HG03108 (cell line): ENCODE measurements at regions not wholly inside any gene's neighbourhood (a gene's known extent, or its start where the extent isn't known, plus 50 kb on each side); places are given as distances from the start of the nearest gene placed in this dataset.
"Not testable (repeated sequence)": the region's sequence is repeated elsewhere in the genome, so short reads cannot be mapped to it uniquely, and the experiment has no call there.

Experiments
- ATAC-seq: cut with Tn5 transposase; IDR thresholded peaks from one replicate; pipeline ENCODE4 v1.9.1; 2021; ENCODE audit warnings: moderate library complexity; ENCODE audit not compliant: unreplicated experiment

DNA sequence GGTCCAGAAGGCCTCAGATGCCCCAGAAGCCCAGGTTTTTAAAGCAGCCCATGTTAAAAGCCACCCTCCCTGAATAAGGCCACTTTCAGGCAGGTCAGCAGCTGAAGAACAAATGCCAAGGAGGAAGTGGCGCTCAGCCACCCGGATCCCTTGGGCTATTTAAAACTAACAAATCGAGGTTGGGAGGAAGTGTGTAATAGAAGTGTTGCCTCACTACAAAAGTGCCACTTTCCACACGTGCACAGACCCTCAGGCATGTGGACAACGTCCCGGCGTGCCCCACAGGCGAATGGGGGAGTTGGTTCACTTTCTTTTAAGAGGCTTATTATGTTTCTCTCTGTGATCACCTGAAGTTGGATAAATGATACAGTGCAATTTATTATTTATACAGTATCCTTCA, 173.8 kb upstream of the SALL3 start:
- no peak for ATAC-seq

DNA sequence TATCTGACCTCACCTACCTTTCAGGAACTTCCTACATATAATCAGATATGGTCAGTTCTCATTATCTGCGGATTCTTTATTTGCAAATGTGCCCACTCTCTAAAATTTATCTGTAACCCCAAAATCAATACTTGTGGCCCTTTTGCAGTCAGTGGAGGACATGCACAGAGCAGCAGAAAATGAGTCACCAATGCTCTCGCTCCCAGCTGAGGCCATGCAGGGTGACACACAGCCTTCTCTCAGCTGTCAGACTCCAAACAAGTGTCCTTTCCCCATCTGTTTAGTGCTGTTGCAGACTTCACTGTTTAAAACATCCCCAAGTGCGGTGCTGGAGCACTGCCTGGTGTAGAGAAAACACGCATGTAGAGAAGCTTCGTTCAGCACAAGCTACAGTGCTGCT, 171.9 kb upstream of the SALL3 start:
- no peak for ATAC-seq

DNA sequence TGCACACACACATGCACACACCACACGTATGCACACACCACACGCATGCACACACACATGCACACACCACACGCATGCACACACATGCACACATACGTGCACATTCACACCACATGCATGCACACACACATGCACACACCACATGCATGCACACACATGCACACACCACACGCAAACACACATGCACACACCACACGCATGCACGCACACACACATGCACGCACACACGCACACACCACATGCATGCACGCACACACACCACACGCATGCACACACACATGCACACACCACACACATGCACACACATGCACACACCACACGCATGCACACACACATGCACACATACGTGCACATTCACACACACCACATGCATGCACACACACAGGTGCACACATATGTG, 169.8 kb upstream of the SALL3 start:
- no peak for ATAC-seq

DNA sequence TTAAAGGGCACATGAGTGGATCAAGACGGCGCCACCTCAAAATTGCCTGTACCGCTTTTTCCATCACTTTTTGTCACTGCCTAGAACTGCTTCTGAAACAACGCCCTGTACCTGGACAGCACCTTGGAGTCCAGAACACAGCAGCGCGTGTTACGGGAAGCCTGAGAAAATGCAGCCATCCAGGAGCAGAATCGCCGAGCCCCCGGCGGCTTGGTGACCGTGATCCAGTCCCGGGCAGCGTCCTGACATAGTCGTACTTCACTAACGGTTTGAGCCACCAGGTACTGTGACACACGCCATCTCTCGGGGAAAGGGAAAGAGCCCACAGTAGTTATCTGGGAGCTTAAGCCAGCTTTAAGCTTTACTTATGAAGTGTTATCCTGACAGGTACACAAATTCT, 168.9 kb upstream of the SALL3 start:
- no peak for ATAC-seq

DNA sequence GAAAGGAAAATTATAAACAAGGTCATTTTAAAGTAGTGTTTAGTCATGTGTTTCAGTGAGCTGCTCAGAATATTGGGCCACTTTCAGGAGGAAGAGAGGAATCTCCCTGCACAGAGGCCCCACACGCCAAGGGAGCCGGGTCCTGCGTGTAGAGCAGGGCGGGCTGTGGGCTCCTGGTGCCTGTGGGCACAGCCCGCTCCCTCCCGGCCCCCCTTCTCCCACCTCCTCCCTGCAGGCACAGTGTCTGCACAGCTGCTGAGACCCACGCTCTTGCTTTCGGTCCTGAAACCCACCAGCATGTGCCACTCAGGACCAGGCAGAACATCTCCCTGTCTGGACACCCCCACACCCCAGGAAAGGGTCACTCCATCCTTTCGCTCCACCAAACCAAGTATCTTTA, 167.6 kb upstream of the SALL3 start:
- ATAC-seq, result no peak

- ATAC-seq, result no peak
Observed at GRCh38 chr18:78813156-78813555, 166.5 kb upstream of the SALL3 start.

GRCh38 chr18:78813936-78814710, 165.5 kb upstream of the SALL3 start:
- ATAC-seq, result no peak

GRCh38 chr18:78814766-78815165, 164.9 kb upstream of the SALL3 start:
- no peak for ATAC-seq

- no peak for ATAC-seq
Observed at GRCh38 chr18:78816114-78816513, 163.5 kb upstream of the SALL3 start.

GRCh38 chr18:78816916-78817315, 162.7 kb upstream of the SALL3 start:
- ATAC-seq, result no peak

- no peak for ATAC-seq
Observed at GRCh38 chr18:78818495-78818894, 161.1 kb upstream of the SALL3 start.

GRCh38 chr18:78818961-78819360, 160.7 kb upstream of the SALL3 start:
- ATAC-seq, result no peak

GRCh38 chr18:78820161-78820834, 159.3 kb upstream of the SALL3 start:
- no peak for ATAC-seq

DNA sequence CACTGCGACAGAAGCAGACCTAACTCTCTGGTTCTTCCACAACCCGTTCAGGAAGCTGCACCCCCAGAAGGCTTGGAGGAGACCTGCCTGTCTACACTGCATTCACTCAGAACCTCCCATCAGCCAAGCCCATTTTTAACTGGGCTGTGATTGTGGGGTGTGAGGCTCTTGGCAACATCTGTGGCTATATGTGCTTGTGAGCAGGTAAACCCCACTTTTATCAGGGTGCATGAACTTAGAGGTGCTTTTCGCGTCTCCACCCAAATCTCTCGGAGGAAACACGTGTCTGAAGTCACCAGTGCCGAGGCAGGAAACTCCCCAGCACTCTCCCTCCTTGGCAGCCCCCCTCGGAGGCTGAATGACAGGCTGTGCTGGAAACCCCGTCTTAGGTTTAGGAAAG, 158.2 kb upstream of the SALL3 start:
- no peak for ATAC-seq

GRCh38 chr18:78822171-78822948, 157.3 kb upstream of the SALL3 start:
- no peak for ATAC-seq

DNA sequence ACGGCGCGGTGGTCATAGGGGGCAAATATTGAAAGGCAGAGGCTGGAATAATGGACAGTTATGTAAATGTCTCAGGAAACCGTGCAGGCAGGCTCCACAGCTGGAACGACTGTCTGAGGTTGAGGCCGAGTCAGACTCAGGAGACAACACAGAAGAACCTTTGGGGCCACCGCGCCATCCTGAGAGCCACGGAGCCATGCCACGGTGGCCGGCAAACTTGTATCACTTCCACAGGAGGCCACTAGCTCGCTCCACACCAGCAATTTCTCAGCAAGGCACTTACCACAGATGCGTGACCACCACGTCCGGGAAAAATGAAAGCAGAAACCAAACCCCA, 156.7 kb upstream of the SALL3 start:
- ATAC-seq, result no peak

DNA sequence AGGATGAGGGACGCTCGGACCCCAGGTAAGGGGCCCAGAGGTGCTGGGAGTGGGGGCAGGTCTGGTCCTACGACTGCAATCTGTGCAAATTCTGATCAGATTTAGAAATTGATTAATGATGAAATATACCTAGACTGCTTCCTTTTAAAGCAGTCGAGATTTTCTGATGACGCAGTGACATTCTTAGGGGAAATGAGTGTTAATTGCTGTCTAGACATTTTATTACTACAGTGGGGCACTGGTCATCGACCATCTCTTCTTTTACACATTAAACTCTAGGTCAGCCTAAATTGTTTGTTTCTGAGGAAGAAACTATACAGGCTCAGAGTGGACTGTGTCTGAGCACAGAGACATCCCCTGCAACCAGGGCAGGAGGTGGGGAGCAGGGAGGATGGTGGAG, 154.4 kb upstream of the SALL3 start:
- ATAC-seq, result no peak

DNA sequence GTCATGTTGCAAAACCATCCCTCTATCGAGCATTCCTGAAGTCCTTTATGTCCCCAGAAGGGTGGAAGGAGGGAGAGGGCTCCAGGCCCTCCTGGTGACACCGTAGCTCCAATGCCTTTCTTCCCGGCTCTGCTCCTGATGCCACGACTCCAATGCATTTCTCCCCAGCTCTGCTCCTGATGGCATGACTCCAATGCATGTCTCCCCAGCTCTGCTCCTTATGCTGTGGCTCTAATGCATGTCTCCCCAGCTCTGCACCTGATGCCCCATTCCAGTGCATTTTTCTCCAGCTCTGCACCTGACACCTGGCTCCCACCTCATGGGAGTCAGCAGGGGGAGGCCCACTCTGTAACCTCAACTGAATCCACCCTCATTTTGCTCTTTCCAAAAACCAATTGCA, 153.0 kb upstream of the SALL3 start:
- no peak for ATAC-seq

GRCh38 chr18:78827141-78827540, 152.5 kb upstream of the SALL3 start:
- ATAC-seq, result no peak

DNA sequence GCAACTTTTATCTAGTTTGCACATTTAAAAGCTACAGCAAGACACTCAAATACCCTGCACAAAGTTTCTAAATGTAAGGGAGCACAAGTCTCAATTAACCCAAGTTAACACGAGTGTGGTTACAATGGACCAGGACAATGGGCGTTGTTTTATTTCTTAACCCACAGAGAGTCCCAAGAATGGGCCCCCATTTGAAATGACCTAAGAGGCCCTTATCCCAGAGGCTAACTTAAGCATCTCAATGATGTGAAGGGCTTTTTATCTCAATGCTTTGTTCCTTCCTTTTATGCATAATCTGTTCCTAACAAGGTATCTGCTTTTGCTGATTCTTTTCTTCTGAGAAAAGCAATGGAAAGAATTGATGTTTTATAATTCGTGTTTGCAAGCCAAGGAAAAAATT, 151.5 kb upstream of the SALL3 start:
- ATAC-seq, result no peak

GRCh38 chr18:78829026-78829425, 150.6 kb upstream of the SALL3 start:
- not testable (repeated sequence) for ATAC-seq

- no peak for ATAC-seq
Observed at GRCh38 chr18:78830161-78830560, 149.5 kb upstream of the SALL3 start.
